Kidney (tissue), 13 donors: ENCODE measurements at regions not wholly inside any gene's neighbourhood (a gene's known extent, or its start where the extent isn't known, plus 50 kb on each side); places are given as distances from the start of the nearest gene placed in this dataset.
A peak's percentile ranks its signal among the peaks of the same experiment; 100 is the strongest.

Source experiments
- DNase-seq, 5 donors: peaks; one replicate each; pipeline ENCODE4 v3.0.0-alpha.2; 2013 to 2020
- FAIRE-seq: peaks from 2 replicates; lab custom pipeline; 2012; peaks lifted over from hg19 to GRCh38; lab: Jason Lieb, UNC
- H3K27ac ChIP-seq, 2 donors: one replicate each; pipeline ENCODE4 v1.7.0; 2013; ENCODE audit warnings: low read depth in 2 of 2, low read length in 2 of 2, inconsistent platforms in 1 of 2
- H3K27me3 ChIP-seq: one replicate; pipeline ENCODE4 v1.7.1; 2013; ENCODE audit warnings: low read length, inconsistent platforms; ENCODE audit not compliant: control insufficient read depth, insufficient read depth
- H3K36me3 ChIP-seq, 3 donors: one replicate each; pipeline versions ENCODE4 v1.7.0 to v1.7.1; 2013; ENCODE audit warnings: low read length in 3 of 3, control low read depth in 1 of 3, inconsistent platforms in 1 of 3; ENCODE audit not compliant: insufficient read depth in 3 of 3, control insufficient read depth in 2 of 3
- H3K4me1 ChIP-seq, 3 donors: one replicate each; pipeline versions ENCODE4 v1.7.0 to v1.7.1; 2013; ENCODE audit warnings: low read length in 3 of 3, inconsistent platforms in 1 of 3, low read depth in 1 of 3; ENCODE audit not compliant: control insufficient read depth in 2 of 3, insufficient read depth in 2 of 3
- H3K4me3 ChIP-seq, 3 donors: one replicate each; pipeline versions ENCODE4 v1.7.0 to v1.8.1; 2013; ENCODE audit warnings: low read length in 3 of 3, control low read depth in 1 of 3, inconsistent platforms in 1 of 3
- H3K9ac ChIP-seq, 3 donors: one replicate each; pipeline versions ENCODE4 v1.7.0 to v1.7.1; 2013; ENCODE audit warnings: low read length in 3 of 3, control low read depth in 1 of 3, inconsistent platforms in 1 of 3
- H3K9me3 ChIP-seq, 3 donors: one replicate each; pipeline versions ENCODE4 v1.7.0 to v1.7.1; 2013; ENCODE audit warnings: low read length in 3 of 3, control low read depth in 1 of 3, inconsistent platforms in 1 of 3; ENCODE audit not compliant: control insufficient read depth in 2 of 3, insufficient read depth in 1 of 3
- CTCF ChIP-seq: IDR thresholded peaks from 3 replicates; pipeline ENCODE4 v1.5.1; 2012; ENCODE audit warnings: mild to moderate bottlenecking, moderate library complexity, borderline replicate concordance; ENCODE audit not compliant: insufficient read depth; ENCODE audit errors: extremely low read depth
- intact Hi-C: fragments of 100-400 bp; cut with DNase I; formaldehyde crosslinking; loops from one replicate; pipeline ENCODE4 v1.11.1; 2022
- donor health status: control.
- donor health status: control.
- donor health status: control.
- donor health status: control.
- donor health status: control.
- donor health status: DM: yes; HTN: yes; CAD: no.
- donor health status: Normal renal cell carcinoma (clear cell type).

GRCh38 chr17:77786740-77787505 lies 171.6 kb upstream of the TNRC6C start:
- H3K9me3 ChIP-seq, result no peaks in the 10 kb centered on the region
- DNase-seq (peak in 4 of 5 donors; percentile 28 to 59 (median 42)), FAIRE-seq (no peak)
- no peaks in the 10 kb centered on the region for H3K36me3 ChIP-seq
- H3K9ac ChIP-seq, result no peak overlapping the region
- no peak for TF ChIP-seq CTCF
- no peaks in the 10 kb centered on the region for H3K27me3 ChIP-seq
- H3K4me1 ChIP-seq, result no peaks in the 10 kb centered on the region
- no peak overlapping the region for H3K27ac ChIP-seq
- H3K4me3 ChIP-seq, result no peak overlapping the region
- intact Hi-C loops, result no loop called here

- Histone ChIP-seq H3K9ac (no peak overlapping the region), H3K4me3 (no peak overlapping the region), H3K36me3 (no peaks in the 10 kb centered on the region), H3K9me3 (no peaks in the 10 kb centered on the region), H3K4me1 (no peaks in the 10 kb centered on the region), H3K27ac (no peak overlapping the region), H3K27me3 (no peaks in the 10 kb centered on the region)
- FAIRE-seq (no peak), DNase-seq (peak in 3 of 5 donors; percentile 14 to 31 (median 27))
- no peak for TF ChIP-seq CTCF
- intact Hi-C loops, result no loop called here
Measured at GRCh38 chr17:77790143-77790829, 168.2 kb upstream of the TNRC6C start.

- intact Hi-C loops, result no loop called here
Measured at GRCh38 chr17:77792626-77793025, 165.9 kb upstream of the TNRC6C start.

More at GRCh38 chr17:77792626-77793025, 165.9 kb upstream of the TNRC6C start:
- H3K4me3 ChIP-seq, result no peak overlapping the region
- no peak for TF ChIP-seq CTCF
- no peak overlapping the region for H3K27ac ChIP-seq
- no peaks in the 10 kb centered on the region for H3K36me3 ChIP-seq
- H3K4me1 ChIP-seq, result no peaks in the 10 kb centered on the region
- no peak overlapping the region for H3K9ac ChIP-seq
- H3K27me3 ChIP-seq, result no peaks in the 10 kb centered on the region
- peak in 1 of 5 donors; percentile 58 for DNase-seq
- H3K9me3 ChIP-seq, result no peaks in the 10 kb centered on the region
- no peak for FAIRE-seq
